Right lobe of liver (tissue), 6 donors: ENCODE measurements at regions not wholly inside any gene's neighbourhood (a gene's known extent, or its start where the extent isn't known, plus 50 kb on each side); places are given as distances from the start of the nearest gene placed in this dataset.
A peak's percentile ranks its signal among the peaks of the same experiment; 100 is the strongest.

Experiments
- ATAC-seq, 4 donors: fragments of 200-7000 bp; cut with Tn5 transposase; one replicate each; pipeline ENCODE4 v1.9.1; 2020; ENCODE audit warnings: mild to moderate bottlenecking in 4 of 4, moderate library complexity in 4 of 4
- DNase-seq, 3 donors: peaks; one replicate each; pipeline ENCODE4 v3.0.0-alpha.2; 2020
- H3K27ac ChIP-seq, 3 donors: fragments of 200-600 bp; one replicate each; pipeline ENCODE4 v1.8.0; 2022
- H3K27me3 ChIP-seq, 2 donors: fragments of 200-600 bp; one replicate each; pipeline ENCODE4 v1.8.0; 2022
- H3K36me3 ChIP-seq, 4 donors: fragments of 200-600 bp; sonication (generic) in 1 of 4; one replicate each; pipeline versions ENCODE4 v1.5.1 to v1.8.0; 2017 to 2022; ENCODE audit warnings: control low read depth in 1 of 4
- H3K4me1 ChIP-seq, 4 donors: fragments of 200-600 bp; sonication (generic) in 1 of 4; one replicate each; pipeline versions ENCODE4 v1.5.1 to v1.8.0; 2017 to 2022; ENCODE audit warnings: control low read depth in 1 of 4
- H3K4me3 ChIP-seq, 3 donors: fragments of 200-600 bp; one replicate each; pipeline ENCODE4 v1.8.0; 2022
- H3K9me3 ChIP-seq, 4 donors: fragments of 200-600 bp; sonication (generic) in 1 of 4; one replicate each; pipeline versions ENCODE4 v1.5.1 to v1.8.0; 2017 to 2022; ENCODE audit warnings: control low read depth in 1 of 4
- POLR2A ChIP-seq: fragments of 450-650 bp; IDR thresholded peaks from one replicate; pipeline ENCODE4 v1.6.1; 2017; ENCODE audit warnings: antibody characterized with exemption, mild to moderate bottlenecking
- WGBS: methylation state at CpG from one replicate; pipeline ENCODE4 v1.1.6; 2018; ENCODE audit warnings: low coverage, low lambda C conversion rate; ENCODE audit not compliant: insufficient coverage; ENCODE audit errors: missing lambda C conversion rate; 5-methylcytosine and 5-hydroxymethylcytosine counted together
- intact Hi-C, 2 donors: fragments of 100-400 bp; cut with DNase I; formaldehyde crosslinking; loops; one replicate each; pipeline versions ENCODE4 v1.11.2 to v1.14.1; 2022
- TF ChIP-seq, protein P1 (sequence below), 4 donors: fragments of 200-600 bp in 3 of 4; fragments of 450-650 bp in 1 of 4; IDR thresholded peaks; one replicate each; pipeline versions ENCODE4 v1.5.1 to v1.8.0; 2016 to 2022; ENCODE audit warnings: antibody characterized with exemption in 4 of 4, mild to moderate bottlenecking in 2 of 4
- donor health status: DM: no; HTN: yes; CAD: no.
- donor health status: DM: no; HTN: no; CAD: no.
- donor health status: DM: no; HTN: no; CAD: no.
- donor health status: DM: no; HTN: yes; CAD: no.
- donor health status: DM: no; HTN: yes; CAD: no.

DNA sequence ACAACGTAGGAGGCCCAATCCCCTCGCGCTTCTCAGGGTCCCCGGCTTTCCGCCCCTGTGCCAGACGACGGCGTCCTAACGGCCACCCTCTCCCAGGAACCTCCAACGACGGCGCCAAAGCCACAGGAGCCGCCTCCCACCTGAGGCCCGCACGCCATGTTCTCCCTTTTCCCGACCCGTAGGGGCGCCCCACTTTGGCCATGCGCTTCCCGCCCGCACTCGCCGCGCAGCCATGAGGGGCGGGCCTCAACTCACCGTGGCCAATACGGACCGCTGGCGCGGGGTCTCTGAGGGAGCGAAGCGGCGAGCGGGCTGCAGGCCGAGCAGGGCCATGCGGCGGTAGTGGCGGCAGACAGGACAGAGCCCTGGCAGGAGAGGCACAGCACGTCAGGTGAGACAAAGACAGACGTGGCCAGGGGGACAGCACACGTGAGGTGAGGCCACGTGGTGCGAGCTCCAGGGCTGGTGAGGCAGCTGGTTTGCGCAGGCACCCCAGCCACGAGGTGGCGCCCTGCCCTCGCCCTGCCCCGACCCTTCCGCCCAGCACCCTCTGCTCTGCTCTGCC is 1005.5 kb upstream of the PTPRD start:
- no peaks in the 10 kb centered on the region for H3K36me3 ChIP-seq
- no peak overlapping the region for H3K27ac ChIP-seq
- no peaks in the 10 kb centered on the region for H3K27me3 ChIP-seq
- WGBS: 91% methylated on average over 14 of the region's 49 CpGs
- H3K4me3 ChIP-seq: no peak overlapping the region
- intact Hi-C loops: no loop called here
- TF ChIP-seq POLR2A: no peak
- TF ChIP-seq, protein P1, sequence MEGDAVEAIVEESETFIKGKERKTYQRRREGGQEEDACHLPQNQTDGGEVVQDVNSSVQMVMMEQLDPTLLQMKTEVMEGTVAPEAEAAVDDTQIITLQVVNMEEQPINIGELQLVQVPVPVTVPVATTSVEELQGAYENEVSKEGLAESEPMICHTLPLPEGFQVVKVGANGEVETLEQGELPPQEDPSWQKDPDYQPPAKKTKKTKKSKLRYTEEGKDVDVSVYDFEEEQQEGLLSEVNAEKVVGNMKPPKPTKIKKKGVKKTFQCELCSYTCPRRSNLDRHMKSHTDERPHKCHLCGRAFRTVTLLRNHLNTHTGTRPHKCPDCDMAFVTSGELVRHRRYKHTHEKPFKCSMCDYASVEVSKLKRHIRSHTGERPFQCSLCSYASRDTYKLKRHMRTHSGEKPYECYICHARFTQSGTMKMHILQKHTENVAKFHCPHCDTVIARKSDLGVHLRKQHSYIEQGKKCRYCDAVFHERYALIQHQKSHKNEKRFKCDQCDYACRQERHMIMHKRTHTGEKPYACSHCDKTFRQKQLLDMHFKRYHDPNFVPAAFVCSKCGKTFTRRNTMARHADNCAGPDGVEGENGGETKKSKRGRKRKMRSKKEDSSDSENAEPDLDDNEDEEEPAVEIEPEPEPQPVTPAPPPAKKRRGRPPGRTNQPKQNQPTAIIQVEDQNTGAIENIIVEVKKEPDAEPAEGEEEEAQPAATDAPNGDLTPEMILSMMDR (IDR thresholded peaks at IDR 0.05): no peak
- ATAC-seq (peak in 2 of 4 donors; percentile 30 to 44), DNase-seq (peak in 2 of 3 donors; percentile 39 to 41)
- no peaks in the 10 kb centered on the region for H3K4me1 ChIP-seq
- H3K9me3 ChIP-seq: no peaks in the 10 kb centered on the region

DNA sequence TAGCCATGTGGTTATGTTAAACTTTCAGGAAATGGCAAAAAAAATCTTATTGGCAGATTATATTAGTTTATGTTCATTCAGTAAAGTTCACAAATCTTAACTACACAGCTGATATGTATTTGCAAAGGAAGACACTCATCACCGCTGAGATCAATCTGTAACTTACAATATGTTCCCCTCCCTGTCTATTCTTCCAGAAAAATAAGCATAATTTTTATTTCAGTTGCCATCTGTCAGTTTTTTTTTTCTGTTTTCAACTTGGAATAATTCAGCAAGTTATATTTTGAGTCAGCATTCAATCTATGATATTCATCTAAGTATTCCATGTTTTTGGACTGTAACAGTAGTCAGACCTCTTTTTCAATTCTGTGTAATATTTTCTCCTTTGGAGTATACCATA is 1019.9 kb upstream of the PTPRD start:
- DNase-seq: no peak
- TF ChIP-seq POLR2A: no peak
- TF ChIP-seq, protein P1 (IDR thresholded peaks at IDR 0.05): no peak
- Histone ChIP-seq H3K4me3 (no peak overlapping the region), H3K27me3 (no peaks in the 10 kb centered on the region), H3K4me1 (no peaks in the 10 kb centered on the region), H3K27ac (no peak overlapping the region), H3K9me3 (no peaks in the 10 kb centered on the region), H3K36me3 (no peaks in the 10 kb centered on the region)
- intact Hi-C loops: loop anchor here in 1 of 2 donors (10.0 kb wide), 1 partner anchor 88 kb away; no protein-coding TSS in a partner anchor
- ATAC-seq: no peak
- WGBS: 90% methylated on average over 1 of the region's 1 CpG

DNA sequence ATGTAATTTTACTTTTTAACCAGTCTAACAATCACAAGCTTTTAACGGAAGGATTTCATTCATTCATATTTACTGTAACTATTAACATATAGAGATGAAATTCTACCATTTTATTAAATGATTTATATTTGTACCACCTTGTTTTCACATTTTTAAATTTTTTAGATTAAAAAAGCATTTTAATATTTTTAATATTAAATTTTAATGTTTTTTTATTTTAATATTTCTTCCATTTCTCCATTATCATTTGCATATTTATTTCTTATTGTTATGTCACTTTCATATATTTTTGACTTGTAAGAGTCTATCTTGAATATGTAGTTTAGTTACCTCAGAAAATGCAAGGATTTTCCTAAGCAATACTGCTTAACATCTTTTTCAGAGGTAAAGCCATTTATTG is 1034.0 kb upstream of the PTPRD start:
- Histone ChIP-seq H3K9me3 (no peaks in the 10 kb centered on the region), H3K4me3 (no peak overlapping the region), H3K27ac (no peak overlapping the region), H3K27me3 (no peaks in the 10 kb centered on the region), H3K36me3 (no peaks in the 10 kb centered on the region), H3K4me1 (no peaks in the 10 kb centered on the region)
- TF ChIP-seq, protein P1 (IDR thresholded peaks at IDR 0.05): no peak
- TF ChIP-seq POLR2A: no peak
- WGBS: 83% methylated on average over 1 of the region's 1 CpG
- no peak for DNase-seq
- intact Hi-C loops: no loop called here
- no peak for ATAC-seq

DNA sequence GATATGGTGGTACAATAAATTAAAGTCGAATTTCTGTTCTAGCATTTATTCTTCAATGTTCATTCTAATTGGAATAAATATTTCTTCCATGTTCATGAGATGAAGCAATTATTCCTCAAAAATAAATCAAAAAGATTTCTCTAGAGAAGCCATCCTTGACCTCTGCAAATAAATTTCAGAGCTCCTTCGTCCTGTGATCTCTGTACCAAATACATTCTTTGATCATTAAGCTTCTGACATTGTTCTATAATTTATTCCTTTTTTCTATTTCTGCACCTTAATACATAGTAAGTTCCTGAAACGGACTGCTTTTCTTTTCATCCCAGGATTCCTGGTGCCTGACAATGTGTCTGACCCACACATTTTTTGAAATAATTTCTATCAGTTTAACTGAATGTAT is 1039.3 kb upstream of the TYRP1 start:
- Histone ChIP-seq H3K4me3 (no peak overlapping the region), H3K27me3 (no peaks in the 10 kb centered on the region), H3K9me3 (no peaks in the 10 kb centered on the region), H3K36me3 (no peaks in the 10 kb centered on the region), H3K4me1 (no peaks in the 10 kb centered on the region), H3K27ac (no peak overlapping the region)
- WGBS: 33% methylated on average over 3 of the region's 3 CpGs
- DNase-seq (no peak), ATAC-seq (no peak)
- TF ChIP-seq, protein P1 (IDR thresholded peaks at IDR 0.05): no peak
- no peak for TF ChIP-seq POLR2A
- intact Hi-C loops: no loop called here

DNA sequence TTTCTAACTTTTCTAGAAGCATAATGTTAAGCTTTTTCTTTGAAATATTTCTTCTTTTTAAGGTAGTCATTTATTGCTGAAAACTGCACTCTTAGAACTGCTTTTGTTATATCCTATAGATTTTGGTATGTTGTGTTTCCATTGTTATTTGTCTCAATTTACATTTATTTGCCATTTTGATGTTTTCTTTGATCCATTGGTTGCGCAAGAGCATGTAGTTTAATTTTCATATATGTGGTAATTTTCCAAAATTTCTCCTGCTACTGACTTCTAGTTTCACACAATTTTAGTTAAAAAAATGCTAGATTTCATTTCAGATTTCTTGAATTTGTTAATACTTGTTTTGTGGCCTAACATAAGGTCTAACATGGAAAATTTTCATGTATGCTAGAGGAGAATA is 1029.3 kb upstream of the TYRP1 start:
- intact Hi-C loops: no loop called here
- no peaks in the 10 kb centered on the region for H3K4me1 ChIP-seq
- WGBS: 64% methylated on average over 1 of the region's 1 CpG
- DNase-seq (no peak), ATAC-seq (no peak)
- no peak overlapping the region for H3K27ac ChIP-seq
- peaks cover 0 to 6% (median 0%) of the 10 kb centered on the region in 4 donors for H3K9me3 ChIP-seq
- TF ChIP-seq, protein P1 (IDR thresholded peaks at IDR 0.05): no peak
- TF ChIP-seq POLR2A: no peak
- no peaks in the 10 kb centered on the region for H3K36me3 ChIP-seq
- H3K4me3 ChIP-seq: no peak overlapping the region
- H3K27me3 ChIP-seq: no peaks in the 10 kb centered on the region
